OCI-LY1 (cell line): ENCODE measurements at regions not wholly inside any gene's neighbourhood (a gene's known extent, or its start where the extent isn't known, plus 50 kb on each side); places are given as distances from the start of the nearest gene placed in this dataset.

ENCODE experiments used
- EZH2 ChIP-seq: fragments of 200-600 bp; sonication (generic), shearing (Covaris generic); IDR thresholded peaks from 2 replicates; pipeline ENCODE4 v1.8.0; 2017; ENCODE audit warnings: borderline replicate concordance, mixed run types, mild to moderate bottlenecking, antibody characterized with exemption, low read length, moderate library complexity, mixed read lengths
- TF ChIP-seq, protein P1 (sequence below): fragments of 200-600 bp; sonication (generic), shearing (Covaris generic); IDR thresholded peaks from 2 replicates; pipeline ENCODE4 v1.5.1; 2017; ENCODE audit warnings: mild to moderate bottlenecking, antibody characterized with exemption, low read length, moderate library complexity, mixed read lengths

DNA sequence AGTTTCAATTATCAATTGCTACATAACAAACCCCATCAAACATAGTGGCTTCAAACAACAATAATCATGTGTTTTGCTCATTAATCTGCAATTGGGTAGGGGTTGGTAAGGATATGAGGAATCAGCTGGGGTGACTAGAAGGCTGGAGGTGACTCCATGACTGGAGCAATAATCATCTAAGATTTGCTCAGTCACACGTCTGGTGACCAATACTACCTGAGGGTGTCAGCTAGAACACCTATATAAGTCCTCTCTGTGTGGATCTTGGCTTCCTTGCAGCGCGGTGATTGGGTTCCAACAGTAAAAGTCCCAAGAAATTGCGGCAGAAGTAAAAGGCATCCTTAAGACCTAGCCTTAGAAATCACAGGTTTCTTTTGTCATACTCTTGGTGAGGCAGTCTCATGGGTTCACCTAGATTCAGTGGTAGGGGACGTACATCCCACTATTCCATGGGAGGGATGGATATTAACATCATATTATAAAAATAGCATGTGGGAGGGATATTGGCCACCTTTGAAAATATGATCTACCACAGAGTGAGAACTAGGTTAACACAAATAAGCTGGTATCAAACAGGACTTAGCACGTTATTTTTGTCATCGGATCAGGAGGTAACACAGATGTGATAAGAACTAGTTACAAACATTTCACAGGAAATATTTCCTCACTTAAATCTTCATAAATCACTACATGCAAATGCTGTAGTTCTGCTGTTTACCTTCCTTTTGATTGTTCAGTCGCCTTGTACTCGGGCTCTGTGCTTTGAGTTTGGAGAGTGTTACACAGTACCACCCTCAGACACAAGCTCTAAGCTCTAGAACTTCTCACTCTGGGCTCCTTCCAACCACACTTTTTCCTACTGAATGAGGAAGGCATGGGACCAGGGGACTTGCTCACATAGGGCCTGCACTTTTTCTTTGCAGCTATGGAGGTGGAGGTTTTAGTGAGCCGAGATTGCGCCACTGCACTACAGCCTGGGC lies 78.3 kb downstream of the LARP7 start:
- TF ChIP-seq, protein P1, sequence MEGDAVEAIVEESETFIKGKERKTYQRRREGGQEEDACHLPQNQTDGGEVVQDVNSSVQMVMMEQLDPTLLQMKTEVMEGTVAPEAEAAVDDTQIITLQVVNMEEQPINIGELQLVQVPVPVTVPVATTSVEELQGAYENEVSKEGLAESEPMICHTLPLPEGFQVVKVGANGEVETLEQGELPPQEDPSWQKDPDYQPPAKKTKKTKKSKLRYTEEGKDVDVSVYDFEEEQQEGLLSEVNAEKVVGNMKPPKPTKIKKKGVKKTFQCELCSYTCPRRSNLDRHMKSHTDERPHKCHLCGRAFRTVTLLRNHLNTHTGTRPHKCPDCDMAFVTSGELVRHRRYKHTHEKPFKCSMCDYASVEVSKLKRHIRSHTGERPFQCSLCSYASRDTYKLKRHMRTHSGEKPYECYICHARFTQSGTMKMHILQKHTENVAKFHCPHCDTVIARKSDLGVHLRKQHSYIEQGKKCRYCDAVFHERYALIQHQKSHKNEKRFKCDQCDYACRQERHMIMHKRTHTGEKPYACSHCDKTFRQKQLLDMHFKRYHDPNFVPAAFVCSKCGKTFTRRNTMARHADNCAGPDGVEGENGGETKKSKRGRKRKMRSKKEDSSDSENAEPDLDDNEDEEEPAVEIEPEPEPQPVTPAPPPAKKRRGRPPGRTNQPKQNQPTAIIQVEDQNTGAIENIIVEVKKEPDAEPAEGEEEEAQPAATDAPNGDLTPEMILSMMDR: no peak
- TF ChIP-seq EZH2: no peak
